GM21825 (cell line): ENCODE measurements at regions not wholly inside any gene's neighbourhood (a gene's known extent, or its start where the extent isn't known, plus 50 kb on each side); places are given as distances from the start of the nearest gene placed in this dataset.

ENCODE experiments used
- ATAC-seq: cut with Tn5 transposase; IDR thresholded peaks from one replicate; pipeline ENCODE4 v1.9.1; 2021; ENCODE audit warnings: mild to moderate bottlenecking, moderate library complexity; ENCODE audit not compliant: unreplicated experiment

- no peak for ATAC-seq
Observed at GRCh38 chr6:113464960-113465359, 392.2 kb upstream of the MARCKS start.

- ATAC-seq, result no peak
Observed at GRCh38 chr6:113466526-113466925, 390.6 kb upstream of the MARCKS start.

GRCh38 chr6:113475392-113475791, 381.8 kb upstream of the MARCKS start:
- ATAC-seq, result no peak

DNA sequence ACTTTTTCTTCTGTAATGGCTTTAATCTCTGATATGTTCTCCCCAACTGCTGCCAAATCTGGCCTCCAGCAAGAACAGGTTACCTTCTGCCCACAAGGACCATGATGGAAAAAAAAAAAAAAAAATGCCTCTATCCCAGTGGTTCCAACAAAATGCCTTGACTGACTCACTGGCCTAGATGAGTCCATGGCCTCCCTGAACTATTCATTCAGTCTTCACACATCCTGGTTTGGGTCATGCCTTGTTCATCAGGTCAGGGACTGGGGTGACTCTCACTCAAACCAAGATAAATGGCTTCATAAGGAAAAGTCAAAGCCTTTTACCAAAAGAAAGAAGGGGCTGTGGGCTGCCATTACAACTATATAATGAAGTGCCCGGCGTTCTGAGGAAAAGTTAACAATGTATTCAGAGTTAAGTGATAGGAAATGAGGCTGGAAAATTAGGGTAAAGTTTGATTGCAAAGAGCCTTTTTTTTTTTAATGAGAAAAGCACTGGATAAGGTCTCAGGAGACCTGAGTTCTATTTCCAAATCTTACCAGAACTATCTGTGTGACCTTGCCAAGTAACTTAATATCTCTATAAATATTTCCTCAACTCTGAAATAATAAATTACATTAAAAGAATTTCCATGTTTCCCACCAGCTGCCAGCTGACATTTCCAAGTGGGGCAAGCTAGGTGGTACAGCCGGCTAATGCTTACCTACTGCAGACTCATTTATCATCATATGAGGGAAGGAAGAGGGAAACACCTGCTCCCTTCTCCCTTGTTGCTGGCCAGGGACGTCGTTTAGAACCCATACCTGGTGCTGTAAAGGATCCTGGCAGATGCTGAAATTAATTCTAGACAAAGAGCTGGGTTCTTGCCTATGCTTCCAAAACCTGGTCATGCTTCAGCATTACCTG, 380.0 kb upstream of the MARCKS start:
- ATAC-seq, result no peak

DNA sequence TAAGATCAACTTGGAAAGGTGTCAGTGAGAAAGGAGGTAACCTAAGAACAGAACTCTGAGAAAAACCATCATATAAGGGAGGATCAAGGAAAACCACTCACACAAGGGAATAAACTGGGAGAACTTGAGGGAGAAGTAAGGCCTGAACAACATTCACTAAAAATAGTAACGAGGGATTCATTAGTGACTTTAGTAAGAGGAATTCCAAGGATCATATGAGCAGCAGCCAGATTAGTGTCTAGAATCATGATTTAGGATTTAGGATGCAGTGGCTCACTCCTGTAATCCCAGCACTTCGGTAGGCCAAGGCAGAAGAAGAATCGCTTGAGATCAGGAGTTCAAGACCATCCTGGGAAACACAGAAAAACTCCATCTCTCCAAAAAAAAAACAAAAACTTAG, 376.5 kb upstream of the MARCKS start:
- no peak for ATAC-seq

DNA sequence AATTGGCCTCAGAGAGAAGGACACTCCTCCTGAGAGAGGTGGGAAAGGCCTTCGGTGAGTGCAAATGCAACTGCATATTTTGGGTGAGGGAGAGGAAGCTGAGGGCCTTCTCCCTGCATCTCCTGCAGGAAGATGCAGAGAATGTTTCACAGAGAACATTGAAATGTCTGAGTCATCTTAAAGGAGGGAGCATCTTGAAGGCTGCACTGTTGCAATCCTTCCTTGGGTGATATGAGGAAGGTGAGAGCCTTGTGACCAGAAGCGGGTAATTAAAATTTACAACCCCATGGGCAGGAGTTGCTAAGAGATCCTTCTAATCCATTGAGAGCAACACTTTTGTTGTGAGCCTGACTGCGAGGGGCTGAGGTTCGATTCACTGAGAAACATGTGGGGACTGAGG, 375.7 kb upstream of the MARCKS start:
- no peak for ATAC-seq

DNA sequence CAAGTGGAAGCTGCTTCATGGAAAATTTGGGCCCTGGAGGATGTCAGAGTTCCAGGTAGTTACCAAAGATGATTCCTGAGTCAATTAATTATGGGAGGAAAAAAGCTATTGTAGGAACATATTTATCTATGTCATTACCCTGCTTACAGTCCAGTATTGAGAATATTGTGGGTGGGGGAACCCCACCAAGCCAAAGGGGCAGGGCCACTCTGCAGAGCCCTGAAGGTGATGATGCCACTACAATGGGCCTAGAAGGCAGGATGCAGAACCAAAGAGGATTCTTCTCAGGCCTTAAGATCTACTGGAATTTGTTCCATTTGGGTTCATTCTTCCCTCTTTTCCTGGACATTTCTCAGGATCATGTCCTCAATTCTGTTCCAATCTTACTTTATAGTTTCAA, 375.2 kb upstream of the MARCKS start:
- ATAC-seq, result no peak

- ATAC-seq, result no peak
Observed at GRCh38 chr6:113482771-113483170, 374.4 kb upstream of the MARCKS start.

DNA sequence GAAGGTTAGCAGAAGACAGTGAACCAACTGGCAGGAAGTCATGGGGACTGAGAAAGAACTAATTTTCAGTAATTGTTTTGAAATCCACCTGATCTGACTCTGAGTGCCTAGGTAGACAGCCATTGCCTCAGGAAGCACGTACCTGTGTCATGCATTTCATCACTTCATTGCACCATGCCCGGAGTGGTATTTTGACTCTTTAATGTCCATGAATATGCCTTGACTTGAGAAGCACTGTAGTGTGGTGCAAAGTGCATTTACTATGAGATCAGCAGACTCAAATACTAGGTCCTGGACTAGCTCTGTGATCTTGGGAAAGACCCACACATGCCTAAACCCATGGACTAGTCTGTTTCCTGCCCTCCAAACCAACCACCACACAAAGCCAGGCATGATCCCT, 370.9 kb upstream of the MARCKS start:
- no peak for ATAC-seq

DNA sequence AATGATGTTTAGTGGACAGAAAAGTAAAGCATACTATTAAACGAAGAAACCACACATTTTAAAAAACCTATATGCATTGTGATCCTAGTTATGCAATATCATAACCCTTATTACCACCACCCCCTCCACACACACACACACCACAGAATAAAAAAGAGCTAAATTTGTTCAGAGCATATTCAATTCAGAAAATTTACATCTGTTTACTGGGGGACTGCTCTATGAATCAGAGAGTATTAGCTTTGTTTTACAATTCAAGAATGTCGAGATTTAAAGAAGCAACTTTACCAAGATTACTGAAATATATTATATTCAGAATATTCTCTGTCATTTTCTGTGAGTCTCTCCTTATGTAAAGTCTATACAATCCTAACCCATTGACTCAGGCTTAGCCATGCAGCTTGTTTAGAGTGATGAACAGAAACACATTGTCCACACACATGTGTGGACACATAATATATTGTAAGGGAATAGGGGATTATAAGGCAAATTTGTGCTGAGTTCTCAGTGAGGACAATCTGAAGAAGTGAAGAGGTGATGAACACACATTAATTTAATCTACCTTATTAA, 369.6 kb upstream of the MARCKS start:
- no peak for ATAC-seq

- no peak for ATAC-seq
Observed at GRCh38 chr6:113488061-113488460, 369.1 kb upstream of the MARCKS start.

- ATAC-seq, result no peak
Observed at GRCh38 chr6:113488812-113489685, 368.1 kb upstream of the MARCKS start.

GRCh38 chr6:113489952-113490746, 367.0 kb upstream of the MARCKS start:
- no peak for ATAC-seq

- ATAC-seq, result no peak
Observed at GRCh38 chr6:113491376-113491775, 365.8 kb upstream of the MARCKS start.

- ATAC-seq, result no peak
Observed at GRCh38 chr6:113493991-113494390, 363.2 kb upstream of the MARCKS start.

DNA sequence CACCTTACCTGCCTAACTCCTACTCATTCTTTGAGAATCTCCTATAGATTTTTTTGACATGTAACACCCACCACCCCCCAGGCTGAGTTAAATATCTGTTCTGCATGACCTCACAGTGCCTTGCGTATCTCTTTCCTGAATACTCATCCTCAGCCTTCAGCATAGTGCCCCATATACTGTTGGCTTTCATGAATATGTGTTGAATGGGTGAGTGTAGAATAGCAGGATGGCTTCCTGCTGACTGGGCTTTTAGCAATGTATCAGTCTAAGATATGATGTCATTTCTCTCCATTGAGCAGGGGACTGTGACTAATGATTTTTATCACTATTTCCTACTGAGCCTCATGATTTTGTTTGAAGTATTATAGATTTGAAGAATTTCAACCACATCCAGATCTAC, 361.6 kb upstream of the MARCKS start:
- ATAC-seq, result no peak

DNA sequence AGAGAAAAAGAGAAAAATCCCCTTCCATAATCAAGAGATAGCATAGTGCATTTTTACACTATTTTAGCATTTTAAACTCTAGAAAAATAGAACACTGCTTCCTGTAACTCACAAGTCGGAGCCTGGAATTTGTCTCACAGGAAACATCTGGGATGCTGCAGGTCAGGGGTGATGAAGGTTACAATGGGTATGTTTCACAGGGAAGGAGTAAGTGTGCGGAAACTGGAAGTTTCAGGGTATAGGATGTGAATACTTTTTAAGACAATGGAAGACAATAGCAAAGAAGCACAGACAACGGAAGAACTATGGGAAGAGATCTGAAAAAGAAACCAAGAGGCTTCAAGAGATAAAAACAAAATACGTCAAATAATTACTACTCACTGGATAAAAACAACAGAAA, 361.0 kb upstream of the MARCKS start:
- no peak for ATAC-seq

GRCh38 chr6:113500221-113500620, 356.9 kb upstream of the MARCKS start:
- no peak for ATAC-seq

- no peak for ATAC-seq
Observed at GRCh38 chr6:113505084-113505699, 352.0 kb upstream of the MARCKS start.

GRCh38 chr6:113508249-113508648, 348.9 kb upstream of the MARCKS start:
- no peak for ATAC-seq
